ENCODE measurements at regions not wholly inside any gene's neighbourhood (a gene's known extent, or its start where the extent isn't known, plus 50 kb on each side); places are given as distances from the start of the nearest gene placed in this dataset.

- no peak for DNase-seq (ENCODE audit: low read depth in 2 of 3, low spot score in 2 of 3)
Measured at GRCh38 chr9:88037285-88037845, 63.0 kb upstream of the CDK20 start.

GRCh38 chr9:88034964-88035363 lies 60.6 kb upstream of the CDK20 start:
- DNase-seq (ENCODE audit: low read depth in 2 of 3, low spot score in 2 of 3): no peak

GRCh38 chr9:88033359-88033702 lies 59.0 kb upstream of the CDK20 start:
- DNase-seq (ENCODE audit: low read depth in 2 of 3, low spot score in 2 of 3): no peak

- DNase-seq (ENCODE audit: low read depth in 2 of 3, low spot score in 2 of 3): no peak
Measured at GRCh38 chr9:88028338-88028737, 54.0 kb upstream of the CDK20 start.

- DNase-seq (ENCODE audit: low read depth in 2 of 3, low spot score in 2 of 3): no peak
Measured at GRCh38 chr9:88026118-88026479, 51.8 kb upstream of the CDK20 start.

- DNase-seq (ENCODE audit: low read depth in 2 of 3, low spot score in 2 of 3): no peak
Measured at GRCh38 chr9:88025411-88026117, 51.2 kb upstream of the CDK20 start.

- DNase-seq (ENCODE audit: low read depth in 2 of 3, low spot score in 2 of 3): no peak
Measured at GRCh38 chr9:88024896-88025295, 50.6 kb upstream of the CDK20 start.

Measured in activated CD8-positive, alpha-beta memory T cell treated with anti-CD3 and anti-CD28 coated beads for 48 hours (primary cell).